K562 (cell line): ENCODE measurements at regions not wholly inside any gene's neighbourhood (a gene's known extent, or its start where the extent isn't known, plus 50 kb on each side); places are given as distances from the start of the nearest gene placed in this dataset.

Experiments
- ATAC-seq: fragments of 200-7000 bp; cut with Tn5 transposase; 3 replicates; pipeline ENCODE4 v1.9.1; 2020; ENCODE audit warnings: moderate library complexity
- BruUV-seq: library from RNA; stranded (reverse); fragments of 400-500 nt; replicated peaks from 2 replicates; lab custom pipeline; 2021; lab: Mats Ljungman, UMichigan
- CTCF ChIA-PET: fragments of 300-600 bp; formaldehyde crosslinking; extraction: SDS; loops from one replicate; lab custom pipeline; 2021; ENCODE audit warnings: low intra/inter-chr PET ratio; lab: Yijun Ruan, JAX
- POLR2A ChIA-PET: fragments of 300-600, 350-650 bp; sonication (Branson Sonifier 250); formaldehyde crosslinking; extraction: SDS; loops from one replicate; lab custom pipeline; 2021; ENCODE audit warnings: antibody characterized with exemption, inconsistent platforms; lab: Yijun Ruan, JAX
- DNase-seq, 4 experiments: peaks; one replicate each; pipeline versions ENCODE4 v3.0.0 to v3.0.0-alpha.2; 2011 to 2018; ENCODE audit warnings: low spot score in 3 of 4, mixed read lengths in 3 of 4; ENCODE audit errors: extremely low read depth in 1 of 4
- FAIRE-seq: peaks from 2 replicates; lab custom pipeline; 2011; peaks lifted over from hg19 to GRCh38; lab: Jason Lieb, UNC
- H2AFZ ChIP-seq: 2 replicates; pipeline ENCODE4 v1.6.0; 2011; ENCODE audit warnings: low read depth, low read length, control low read depth, inconsistent platforms
- H3K27ac ChIP-seq: fragments of 200-600 bp; 3 replicates; pipeline ENCODE4 v1.8.0; 2011; ENCODE audit warnings: low read depth, mild to moderate bottlenecking, control low read depth, inconsistent platforms, low read length, moderate library complexity, mixed read lengths; ENCODE audit errors: extremely low read depth
- H3K27me3 ChIP-seq, 2 experiments: fragments of 300-600 bp in 1 of 2; 2 replicates in 1 of 2; 3 replicates in 1 of 2; pipeline versions ENCODE4 v1.6.0 to v1.8.0; 2011; ENCODE audit warnings: inconsistent platforms in 2 of 2, low read length in 2 of 2, mild to moderate bottlenecking in 1 of 2, mixed read lengths in 1 of 2, moderate library complexity in 1 of 2; ENCODE audit not compliant: control insufficient read depth in 2 of 2, insufficient read depth in 2 of 2
- H3K36me3 ChIP-seq: fragments of 300-600 bp; 3 replicates; pipeline ENCODE4 v1.8.0; 2011; ENCODE audit warnings: mild to moderate bottlenecking, low read length, inconsistent platforms; ENCODE audit not compliant: control insufficient read depth, insufficient read depth
- H3K4me1 ChIP-seq, 2 experiments: fragments of 200-600 bp in 1 of 2; replicated peaks in 1 of 2; 2 replicates in 1 of 2; 3 replicates in 1 of 2; pipeline versions ENCODE4 v1.5.1 to v1.8.0; 2011; ENCODE audit warnings: inconsistent platforms in 2 of 2, low read length in 2 of 2, mild to moderate bottlenecking in 1 of 2, mixed read lengths in 1 of 2, moderate library complexity in 1 of 2; ENCODE audit not compliant: control insufficient read depth in 2 of 2, insufficient read depth in 2 of 2
- H3K4me2 ChIP-seq: 2 replicates; pipeline ENCODE4 v1.6.1; 2011; ENCODE audit warnings: low read length, control low read depth, inconsistent platforms, mixed read lengths; ENCODE audit not compliant: insufficient read depth
- H3K4me3 ChIP-seq: fragments of 200-600 bp; sonication (generic), shearing (Covaris generic); 2 replicates; pipeline ENCODE4 v1.5.1; 2016; ENCODE audit warnings: control low read depth, inconsistent platforms
- H3K79me2 ChIP-seq: fragments of 200-600 bp; 3 replicates; pipeline ENCODE4 v1.8.0; 2011; ENCODE audit warnings: low read length, inconsistent platforms; ENCODE audit not compliant: control insufficient read depth, insufficient read depth
- H3K9ac ChIP-seq, 2 experiments: 2 replicates each; pipeline versions ENCODE4 v1.6.0 to v1.6.1; 2011; ENCODE audit warnings: low read depth in 2 of 2, low read length in 2 of 2, control low read depth in 1 of 2, inconsistent platforms in 1 of 2, mild to moderate bottlenecking in 1 of 2, mixed read lengths in 1 of 2; ENCODE audit not compliant: insufficient read depth in 1 of 2
- H3K9me1 ChIP-seq: one replicate; pipeline ENCODE4 v1.6.0; 2011; ENCODE audit warnings: inconsistent platforms, mild to moderate bottlenecking, low read length, moderate library complexity; ENCODE audit not compliant: control insufficient read depth, insufficient read depth
- H3K9me3 ChIP-seq: replicated peaks from 2 replicates; pipeline ENCODE4 v1.5.1; 2011; ENCODE audit warnings: low read depth, low read length, inconsistent platforms; ENCODE audit not compliant: control insufficient read depth, insufficient read depth
- H4K20me1 ChIP-seq: replicated peaks from 2 replicates; pipeline ENCODE4 v1.6.1; 2011; ENCODE audit warnings: low read length, inconsistent platforms, mixed read lengths; ENCODE audit not compliant: control insufficient read depth, insufficient read depth
- AFF1 ChIP-seq, 2 experiments: fragments of 450-650 bp; IDR thresholded peaks; 2 replicates each; pipeline ENCODE4 v1.6.1; 2018; ENCODE audit warnings: mild to moderate bottlenecking in 2 of 2, low read depth in 1 of 2; ENCODE audit not compliant: partially characterized antibody in 2 of 2
- CLOCK ChIP-seq: fragments of 250-450 bp; sonication (Bioruptor Pico); IDR thresholded peaks from 2 replicates; pipeline ENCODE4 v1.4.0; 2020; ENCODE audit warnings: mild to moderate bottlenecking, moderate library complexity, borderline replicate concordance
- ELF4 ChIP-seq: fragments of 450-650 bp; formaldehyde crosslinking; IDR thresholded peaks from 2 replicates; pipeline ENCODE4 v1.4.0; 2022; ENCODE audit warnings: missing genetic modification characterization
- FOSL1 ChIP-seq: fragments of 200-800 bp; sonication (Bioruptor generic); conservative IDR thresholded peaks from 2 replicates; pipeline ENCODE4 v1.6.1; 2016; ENCODE audit warnings: missing genetic modification characterization, missing compliant biosample characterization
- HCFC1 ChIP-seq: IDR thresholded peaks from 2 replicates; pipeline ENCODE4 v1.6.1; 2012; ENCODE audit warnings: low read depth, low read length, improper control_type of control experiment
- HMGN3 ChIP-seq: IDR thresholded peaks from 2 replicates; pipeline ENCODE4 v1.6.1; 2011; ENCODE audit warnings: borderline replicate concordance, low read depth, mild to moderate bottlenecking, mixed read lengths, low read length; ENCODE audit not compliant: insufficient read length; ENCODE audit errors: extremely low read depth
- KDM2B ChIP-seq: fragments of 250-450 bp; sonication (Bioruptor Pico); IDR thresholded peaks from 2 replicates; pipeline ENCODE4 v1.8.0; 2021; ENCODE audit warnings: mild to moderate bottlenecking, moderate library complexity
- RFX5 ChIP-seq: IDR thresholded peaks from 2 replicates; pipeline ENCODE4 v1.6.1; 2011; ENCODE audit warnings: low read depth, mild to moderate bottlenecking, improper control_type of control experiment, low read length
- SREBF2 ChIP-seq: sonication (generic); formaldehyde crosslinking; IDR thresholded peaks from 2 replicates; pipeline ENCODE4 v1.4.0; 2020; ENCODE audit warnings: mild to moderate bottlenecking, missing genetic modification reagents
- TAL1 ChIP-seq: fragments of 450-650 bp; IDR thresholded peaks from 2 replicates; pipeline ENCODE4 v1.6.1; 2016; ENCODE audit warnings: mild to moderate bottlenecking
- ZNF584 ChIP-seq: fragments of 200-800 bp; sonication (Bioruptor generic); IDR thresholded peaks from 2 replicates; pipeline ENCODE4 v1.6.1; 2016; ENCODE audit warnings: low read depth, mild to moderate bottlenecking, missing genetic modification characterization, missing compliant biosample characterization
- ZNF707 ChIP-seq: fragments of 250-450 bp; sonication (Bioruptor Pico); conservative IDR thresholded peaks from 2 replicates; pipeline ENCODE4 v1.8.0; 2022; ENCODE audit warnings: inconsistent platforms, mild to moderate bottlenecking, moderate library complexity
- WGBS: fragments of 100-300 bp; shearing (Covaris generic); methylation state at CpG from one replicate; pipeline ENCODE4 v1.1.6; 2016; ENCODE audit warnings: low coverage, mixed read lengths; ENCODE audit not compliant: insufficient coverage; ENCODE audit errors: missing lambda C conversion rate; 5-methylcytosine and 5-hydroxymethylcytosine counted together
- in situ Hi-C: fragments of 300-500 bp; cut with MboI; formaldehyde crosslinking; loops from 4 replicates; pipeline ENCODE4 v1.15.0; 2018; ENCODE audit warnings: inconsistent platforms, mixed read lengths
- intact Hi-C: fragments of 100-400 bp; cut with micrococcal nuclease; formaldehyde crosslinking; loops from 2 replicates; pipeline ENCODE4 v1.14.2; 2022

DNA sequence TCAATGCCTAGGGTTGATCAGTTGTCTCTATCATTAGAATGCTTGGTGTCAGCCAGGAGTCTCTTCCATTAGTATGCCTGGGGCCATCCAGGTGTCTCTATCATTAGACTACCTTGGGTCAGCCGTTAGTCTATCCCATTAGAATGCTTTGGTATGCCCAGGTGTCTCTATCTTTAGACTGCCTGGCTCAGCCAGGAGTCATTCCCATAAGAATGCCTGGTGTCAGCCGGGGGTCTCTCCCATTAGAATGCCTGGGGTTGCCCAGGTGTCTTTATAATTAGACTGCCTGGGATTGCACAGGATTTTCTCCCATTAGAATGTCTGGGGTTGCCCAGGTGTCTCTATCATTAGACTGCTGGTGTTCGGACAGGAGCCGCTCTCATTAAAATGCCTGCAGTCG is 1442.9 kb downstream of the UQCRFS1 start:
- no TSS peak for BruUV-seq
- no peaks in the 10 kb centered on the region for H3K27me3 ChIP-seq
- TF ChIP-seq AFF1 (IDR thresholded peaks at IDR 0.05; ENCODE audit: low read depth in 1 of 2, partially characterized antibody in 2 of 2) (no peak), HMGN3 (no peak), FOSL1 (no peak), ZNF584 (CRISPR knock-in tag) (no peak), HCFC1 (no peak), RFX5 (no peak), CLOCK (no peak), ELF4 (CRISPR knock-in tag) (no peak), ZNF707 (CRISPR knock-in tag) (no peak), TAL1 (no peak), SREBF2 (CRISPR knock-in tag) (no peak), KDM2B (CRISPR knock-in tag) (no peak)
- TF ChIP-seq, all 486 proteins: peak for 0
- H3K4me3 ChIP-seq = no peak overlapping the region
- 54% methylated on average over 5 of the region's 5 CpGs for WGBS
- no peaks in the 10 kb centered on the region for H3K9me1 ChIP-seq
- ChIA-PET POLR2A (no interaction called here), CTCF (no interaction called here)
- ATAC-seq (no peak), FAIRE-seq (no peak), DNase-seq (no peak)
- H3K27ac ChIP-seq = no peak overlapping the region
- intact Hi-C loops = no loop called here
- peaks cover 10% of the 10 kb centered on the region; the same call in 1 of the 3 replicates for H3K36me3 ChIP-seq
- in situ Hi-C loops = no loop called here
- H4K20me1 ChIP-seq = no peaks in the 10 kb centered on the region
- H3K79me2 ChIP-seq = no peaks in the 10 kb centered on the region
- no peak overlapping the region for H3K4me2 ChIP-seq
- H3K9me3 ChIP-seq = no peaks in the 10 kb centered on the region; the same call in 1 of the 2 replicates
- no peak overlapping the region for H3K9ac ChIP-seq
- no peaks in the 10 kb centered on the region for H3K4me1 ChIP-seq
- no peak overlapping the region for H2AFZ ChIP-seq
